GM19395 (cell line): ENCODE measurements at regions not wholly inside any gene's neighbourhood (a gene's known extent, or its start where the extent isn't known, plus 50 kb on each side); places are given as distances from the start of the nearest gene placed in this dataset.

Experiments
- ATAC-seq: cut with Tn5 transposase; IDR thresholded peaks from one replicate; pipeline ENCODE4 v1.9.1; 2021; ENCODE audit warnings: mild to moderate bottlenecking, moderate library complexity; ENCODE audit not compliant: unreplicated experiment

- no peak for ATAC-seq
Observed at GRCh38 chr2:128733450-128733849, 414.8 kb upstream of the HS6ST1 start.

- peak; percentile 51 for ATAC-seq
Observed at GRCh38 chr2:128734521-128735295, 416.0 kb upstream of the HS6ST1 start.

GRCh38 chr2:128735296-128735960, 416.8 kb upstream of the HS6ST1 start:
- ATAC-seq = no peak

DNA sequence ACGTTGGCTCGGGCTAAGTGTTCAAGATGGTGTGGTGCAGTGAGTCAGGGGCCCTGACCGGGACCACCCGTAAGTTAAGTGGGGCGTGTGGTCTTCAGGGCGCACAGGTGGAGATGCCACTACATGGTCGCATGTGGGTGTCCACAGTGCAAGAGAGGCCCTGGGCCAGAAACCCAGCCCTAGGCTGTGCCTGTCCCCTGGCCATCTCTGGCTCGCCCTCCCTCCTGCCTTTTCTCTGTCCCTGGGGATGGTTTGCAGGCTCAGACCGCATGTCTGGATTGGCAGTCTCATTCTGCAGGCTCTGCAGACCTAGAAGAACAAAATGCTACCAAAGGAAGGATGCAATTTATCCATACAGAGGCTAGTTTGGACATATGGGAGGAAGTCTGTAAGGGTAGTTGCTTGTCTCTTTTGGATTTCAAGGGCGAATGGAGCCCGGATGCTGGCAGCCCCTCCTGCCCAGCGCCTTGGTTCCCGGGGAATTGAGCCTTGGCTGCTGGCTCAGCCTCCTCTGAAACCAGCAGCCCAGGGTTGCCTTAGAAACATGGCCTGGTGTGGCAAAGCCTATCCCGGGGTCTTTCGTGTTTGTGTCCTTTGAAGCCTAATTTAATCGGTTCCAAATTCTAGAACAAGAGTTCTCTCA, 417.5 kb upstream of the HS6ST1 start:
- no peak for ATAC-seq

- ATAC-seq = peak; percentile 48
Observed at GRCh38 chr2:128736689-128737545, 418.2 kb upstream of the HS6ST1 start.

DNA sequence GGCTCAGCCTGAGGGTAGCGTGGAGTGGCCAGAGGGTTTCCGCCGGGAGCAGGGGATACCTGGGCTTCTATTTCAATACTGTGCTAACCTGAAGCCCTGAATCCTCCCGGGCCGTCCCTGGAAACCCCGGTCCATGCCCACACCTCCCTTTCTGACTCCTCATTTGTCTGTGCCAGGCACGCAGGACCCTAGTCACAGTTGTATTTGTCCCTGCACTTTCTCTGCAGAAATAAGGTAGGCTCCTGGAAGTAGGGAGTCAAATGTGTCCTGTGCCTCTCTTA, 418.8 kb upstream of the HS6ST1 start:
- no peak for ATAC-seq

DNA sequence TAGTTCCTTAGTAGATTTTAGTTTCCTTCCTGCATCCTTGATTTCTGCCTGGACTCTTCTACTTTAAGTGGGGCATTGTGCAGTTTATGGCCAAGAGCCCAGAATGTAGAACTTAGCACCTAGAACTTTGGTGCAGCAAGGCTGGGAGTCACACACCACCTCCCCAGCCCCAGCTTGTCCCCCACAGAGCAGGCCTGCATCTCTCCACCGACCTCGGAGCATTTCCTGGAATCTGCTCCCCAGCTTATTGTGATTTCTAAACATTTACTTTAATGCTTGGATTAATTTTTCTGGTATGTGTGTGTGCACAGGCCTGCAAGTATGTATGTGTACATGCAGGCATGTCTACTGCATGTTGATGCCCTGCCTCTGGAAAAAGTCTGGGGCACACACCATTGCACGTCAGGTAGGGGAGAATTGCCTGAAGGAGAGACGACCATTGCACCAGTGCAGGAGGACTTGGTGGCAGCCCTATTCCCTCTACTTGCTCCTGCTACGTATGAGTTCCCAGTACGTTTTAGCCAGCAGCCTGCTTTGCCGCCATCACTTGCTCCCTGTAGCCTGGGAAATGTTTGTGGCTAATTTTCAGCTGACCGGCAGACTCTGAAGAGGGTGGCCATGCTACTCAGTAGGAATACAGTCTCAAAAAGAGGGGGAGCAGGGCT, 419.9 kb upstream of the HS6ST1 start:
- no peak for ATAC-seq

- ATAC-seq = no peak
Observed at GRCh38 chr2:128742467-128742866, 423.8 kb upstream of the HS6ST1 start.

DNA sequence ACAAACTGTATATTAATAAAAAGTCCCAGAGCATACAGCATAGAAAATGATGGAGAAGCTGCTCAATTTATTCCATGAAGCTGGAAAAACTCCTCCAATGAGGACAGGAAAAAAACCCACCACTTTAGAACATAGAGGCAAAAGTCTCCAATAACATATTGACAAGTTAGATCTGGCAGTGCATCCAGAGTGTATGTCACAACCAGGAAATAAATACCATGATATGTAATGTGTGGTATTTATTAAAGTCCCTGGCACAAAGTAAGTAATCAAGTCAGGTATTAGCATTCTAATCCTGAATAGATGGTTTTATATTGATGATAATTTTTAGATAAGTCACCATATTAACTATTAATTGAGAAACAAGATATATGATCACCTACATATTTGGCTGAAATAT, 427.3 kb upstream of the HS6ST1 start:
- no peak for ATAC-seq

GRCh38 chr2:128746356-128746755, 427.7 kb upstream of the HS6ST1 start:
- no peak for ATAC-seq

DNA sequence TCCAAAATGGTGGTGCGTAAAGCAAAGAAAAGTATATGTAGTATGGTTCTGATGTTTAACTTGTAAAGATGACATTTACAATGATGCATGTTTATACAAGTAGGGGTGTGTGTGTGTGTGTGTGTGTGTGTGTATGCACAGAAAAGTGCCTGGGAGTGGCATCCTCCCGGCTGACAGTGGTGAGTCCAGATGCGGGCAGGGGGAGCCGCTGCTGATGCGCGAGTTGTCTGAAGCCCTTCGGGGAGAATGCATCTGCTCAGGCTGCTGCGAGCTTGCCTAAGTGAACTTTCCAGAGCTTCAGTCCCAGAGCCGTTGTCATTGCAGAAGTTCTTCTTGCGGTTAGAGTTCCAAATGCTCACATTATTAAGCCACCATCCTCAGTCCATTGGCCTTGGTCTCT, 429.7 kb upstream of the HS6ST1 start:
- ATAC-seq = no peak

DNA sequence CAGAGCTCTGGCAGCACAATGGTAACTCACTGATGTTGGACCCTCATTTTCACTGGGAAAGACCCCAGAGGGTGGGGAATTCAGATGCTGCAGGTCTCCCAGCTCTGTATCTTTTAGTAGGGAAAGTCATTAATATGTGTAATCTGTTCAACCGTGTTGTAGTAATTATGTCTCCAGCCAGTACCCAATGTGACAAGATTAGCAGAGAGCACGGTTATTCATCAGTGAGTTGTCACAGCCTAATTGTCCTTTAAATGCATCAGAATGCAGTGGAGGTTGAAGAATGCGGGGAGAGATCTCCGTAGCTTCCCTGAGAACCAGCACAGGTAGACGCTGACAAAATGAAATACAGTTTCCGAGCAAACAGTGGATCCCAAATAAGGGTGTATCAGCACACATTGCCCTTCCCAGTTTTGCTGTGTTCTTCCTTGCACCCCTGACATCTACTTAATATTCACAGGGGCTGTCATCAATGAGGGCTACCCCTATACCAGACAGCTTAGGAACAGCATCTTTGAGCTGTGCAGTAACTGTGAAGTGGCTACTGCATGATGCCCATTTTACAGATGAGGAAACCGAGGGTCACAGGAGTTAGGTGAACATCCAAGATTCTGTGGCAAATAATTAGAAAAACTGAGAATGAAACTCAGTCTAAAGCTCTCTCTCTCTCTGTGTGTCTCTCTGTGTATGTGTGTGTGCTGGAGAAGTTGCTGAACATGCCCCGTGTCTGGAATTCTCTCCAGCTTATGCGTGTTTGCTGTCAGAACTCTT, 430.4 kb upstream of the HS6ST1 start:
- no peak for ATAC-seq

- no peak for ATAC-seq
Observed at GRCh38 chr2:128750328-128751165, 431.9 kb upstream of the HS6ST1 start.

- no peak for ATAC-seq
Observed at GRCh38 chr2:128751746-128752145, 433.1 kb upstream of the HS6ST1 start.

- no peak for ATAC-seq
Observed at GRCh38 chr2:128752691-128753263, 434.1 kb upstream of the HS6ST1 start.

DNA sequence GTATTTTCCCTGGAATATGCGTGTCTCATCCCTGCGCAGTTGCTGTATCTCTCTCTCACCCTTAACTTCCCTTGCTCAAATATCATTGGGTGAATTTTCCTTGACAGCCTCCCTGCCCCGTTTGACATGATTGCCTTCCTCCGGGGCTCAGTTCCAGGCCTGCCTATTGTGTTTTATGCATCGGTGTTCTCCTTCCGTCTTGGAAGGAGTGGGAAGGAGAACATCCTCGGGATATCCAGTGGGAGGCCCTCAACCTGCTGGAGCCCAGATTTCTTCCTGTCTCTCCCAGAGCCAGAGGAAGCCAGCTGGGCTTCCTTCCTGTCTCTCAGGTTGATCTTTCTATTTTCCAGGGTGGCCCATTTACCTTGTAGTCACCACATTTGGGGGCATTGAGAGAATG, 434.7 kb upstream of the HS6ST1 start:
- ATAC-seq = no peak

DNA sequence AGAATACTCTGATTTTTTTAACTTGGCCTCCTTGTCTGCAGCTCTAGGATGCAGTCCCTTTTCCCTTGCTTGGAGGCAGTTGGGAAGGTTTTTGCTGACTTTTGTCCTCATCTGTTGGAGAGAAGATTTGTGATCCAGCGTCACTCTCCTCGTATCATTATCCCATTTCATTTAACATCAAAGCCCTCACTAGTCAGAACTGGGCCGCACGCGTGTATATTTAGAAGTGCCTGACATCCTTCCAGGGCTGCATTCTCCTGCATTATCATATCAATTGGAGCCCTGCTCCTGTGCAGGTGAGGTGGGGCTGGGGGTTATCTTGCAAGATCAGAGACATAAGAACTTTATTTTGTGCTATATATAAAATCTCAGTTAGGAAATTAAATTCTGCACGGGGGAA, 435.1 kb upstream of the HS6ST1 start:
- peak; percentile 3 for ATAC-seq

DNA sequence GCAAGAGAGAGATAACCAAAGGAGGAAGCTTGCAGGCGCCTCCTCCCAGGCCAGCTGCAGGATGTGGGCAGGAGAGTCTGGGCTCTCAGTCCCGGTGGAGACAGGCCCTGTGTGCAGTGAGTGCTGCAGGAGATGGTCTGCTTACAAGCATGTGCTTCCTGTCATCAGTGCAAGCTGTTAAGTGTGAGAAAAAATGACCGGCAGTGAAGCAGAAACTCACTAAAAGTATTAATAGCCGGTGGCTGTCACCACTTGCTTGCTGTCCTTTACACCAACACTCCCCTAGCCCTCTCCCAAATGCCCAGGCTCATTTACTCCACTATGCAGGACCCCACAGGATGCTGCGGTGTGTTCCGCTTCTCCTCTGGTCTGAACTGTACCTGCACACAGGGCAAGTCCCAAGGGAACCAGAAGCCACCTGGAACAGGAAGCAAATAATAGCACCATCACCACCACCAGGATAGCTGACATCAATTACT, 435.6 kb upstream of the HS6ST1 start:
- peak; percentile 95 for ATAC-seq
